ENCODE measurements at regions not wholly inside any gene's neighbourhood (a gene's known extent, or its start where the extent isn't known, plus 50 kb on each side); places are given as distances from the start of the nearest gene placed in this dataset.

GRCh38 chrX:19172741-19173140 lies 50.5 kb upstream of the ADGRG2 start:
- no peaks in the 10 kb centered on the region for H3K9me3 Mint-ChIP-seq
- H3K27ac Mint-ChIP-seq: no peak overlapping the region
- H3K4me3 Mint-ChIP-seq: no peak overlapping the region
- H3K36me3 Mint-ChIP-seq (ENCODE audit: low read depth): no peaks in the 10 kb centered on the region
- H3K27me3 Mint-ChIP-seq (ENCODE audit: low read depth): no peaks in the 10 kb centered on the region
- H3K4me1 Mint-ChIP-seq (ENCODE audit: low read depth): no peaks in the 10 kb centered on the region

DNA sequence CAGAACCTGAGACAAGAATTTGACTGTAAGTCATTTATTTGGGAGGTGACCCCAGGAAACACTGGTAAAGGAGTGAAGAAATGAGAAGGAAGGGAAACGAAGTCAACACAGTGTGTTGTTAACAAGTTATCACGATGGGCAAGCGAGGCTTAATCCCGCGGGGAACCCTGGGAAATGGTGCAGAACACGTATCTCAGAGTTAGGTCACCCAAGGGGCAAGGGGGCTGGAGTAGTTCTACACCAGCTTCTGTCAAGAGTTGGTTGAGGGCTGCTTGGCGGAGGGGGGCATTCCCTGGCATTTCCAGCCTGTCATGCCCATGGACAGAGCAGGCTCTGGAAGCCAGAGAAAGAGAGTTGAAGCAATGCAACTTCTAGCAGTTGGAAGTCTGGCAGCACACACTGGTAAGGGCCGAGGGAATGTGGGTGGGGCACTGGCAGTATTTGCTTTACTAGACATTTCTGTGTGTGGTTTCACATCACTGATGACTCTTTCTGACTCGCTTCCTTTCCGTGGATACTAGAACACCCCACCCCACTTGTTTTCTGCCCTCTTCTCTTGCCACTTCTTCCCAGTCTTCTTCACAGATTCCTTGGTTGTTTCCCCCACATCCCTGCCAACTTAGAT lies 52.2 kb upstream of the ADGRG2 start:
- no peaks in the 10 kb centered on the region for H3K36me3 Mint-ChIP-seq (ENCODE audit: low read depth)

GRCh38 chrX:19176901-19177630 lies 54.8 kb upstream of the ADGRG2 start:
- Mint-ChIP-seq H3K36me3 (ENCODE audit: low read depth) (no peaks in the 10 kb centered on the region), H3K27ac (no peak overlapping the region), H3K9me3 (no peaks in the 10 kb centered on the region), H3K4me3 (no peak overlapping the region), H3K4me1 (ENCODE audit: low read depth) (no peaks in the 10 kb centered on the region), H3K27me3 (ENCODE audit: low read depth) (no peaks in the 10 kb centered on the region)

More for the DNA sequence above, 52.2 kb upstream of the ADGRG2 start:
- Mint-ChIP-seq H3K27ac (no peak overlapping the region), H3K9me3 (no peaks in the 10 kb centered on the region), H3K27me3 (ENCODE audit: low read depth) (no peaks in the 10 kb centered on the region), H3K4me1 (ENCODE audit: low read depth) (no peaks in the 10 kb centered on the region), H3K4me3 (no peak overlapping the region)

- Mint-ChIP-seq H3K4me3 (no peak overlapping the region), H3K36me3 (ENCODE audit: low read depth) (no peaks in the 10 kb centered on the region), H3K27ac (no peak overlapping the region), H3K9me3 (no peaks in the 10 kb centered on the region), H3K4me1 (ENCODE audit: low read depth) (no peaks in the 10 kb centered on the region), H3K27me3 (ENCODE audit: low read depth) (no peaks in the 10 kb centered on the region)
Observed at GRCh38 chrX:19177721-19178120, 55.5 kb upstream of the ADGRG2 start.

GRCh38 chrX:19178402-19178801 lies 56.1 kb upstream of the ADGRG2 start:
- no peaks in the 10 kb centered on the region for H3K27me3 Mint-ChIP-seq (ENCODE audit: low read depth)
- H3K27ac Mint-ChIP-seq: no peak overlapping the region
- no peaks in the 10 kb centered on the region for H3K9me3 Mint-ChIP-seq
- H3K4me3 Mint-ChIP-seq: no peak overlapping the region
- H3K36me3 Mint-ChIP-seq (ENCODE audit: low read depth): no peaks in the 10 kb centered on the region
- H3K4me1 Mint-ChIP-seq (ENCODE audit: low read depth): no peaks in the 10 kb centered on the region

DNA sequence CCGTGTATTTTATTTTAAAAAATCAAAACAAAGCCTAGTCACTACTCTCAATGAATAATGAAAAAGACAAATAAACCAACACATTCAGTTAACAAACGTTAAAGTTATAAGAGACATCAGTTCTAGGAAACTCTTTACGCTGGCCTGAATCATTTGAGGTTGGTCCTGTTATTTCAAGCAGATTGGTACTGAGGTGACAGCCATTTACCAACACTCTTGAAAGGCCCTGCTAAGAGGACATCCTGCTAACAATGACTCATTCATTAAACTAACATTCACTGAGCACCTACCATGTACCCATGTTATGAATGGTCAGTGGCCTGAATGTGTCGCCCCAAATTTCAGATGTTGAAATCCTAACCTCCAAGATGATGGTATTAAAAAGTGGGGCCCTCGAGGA lies 57.1 kb upstream of the ADGRG2 start:
- Mint-ChIP-seq H3K4me1 (ENCODE audit: low read depth) (no peaks in the 10 kb centered on the region), H3K9me3 (no peaks in the 10 kb centered on the region), H3K27me3 (ENCODE audit: low read depth) (no peaks in the 10 kb centered on the region), H3K36me3 (ENCODE audit: low read depth) (no peaks in the 10 kb centered on the region), H3K4me3 (no peak overlapping the region), H3K27ac (no peak overlapping the region)

DNA sequence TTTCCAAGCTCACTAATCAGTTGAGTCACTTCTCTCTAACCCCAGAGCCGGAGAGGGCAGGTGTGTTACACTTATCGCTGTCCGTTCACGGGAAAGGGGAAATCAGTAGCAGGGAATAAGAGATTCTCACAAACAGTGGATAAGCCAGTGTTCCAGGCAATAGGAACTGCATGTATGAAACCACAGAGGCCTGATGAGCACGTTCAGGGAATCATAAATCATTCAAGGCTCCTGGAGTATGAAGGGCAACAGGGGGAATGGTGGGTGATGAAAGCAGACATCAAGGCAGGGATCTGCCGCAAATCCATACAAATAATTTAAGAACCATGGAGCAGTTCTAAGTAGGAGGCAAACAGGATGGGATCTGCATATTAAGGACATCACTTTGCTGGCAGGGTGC lies 59.1 kb upstream of the ADGRG2 start:
- no peaks in the 10 kb centered on the region for H3K9me3 Mint-ChIP-seq
- H3K27ac Mint-ChIP-seq: no peak overlapping the region

DNA sequence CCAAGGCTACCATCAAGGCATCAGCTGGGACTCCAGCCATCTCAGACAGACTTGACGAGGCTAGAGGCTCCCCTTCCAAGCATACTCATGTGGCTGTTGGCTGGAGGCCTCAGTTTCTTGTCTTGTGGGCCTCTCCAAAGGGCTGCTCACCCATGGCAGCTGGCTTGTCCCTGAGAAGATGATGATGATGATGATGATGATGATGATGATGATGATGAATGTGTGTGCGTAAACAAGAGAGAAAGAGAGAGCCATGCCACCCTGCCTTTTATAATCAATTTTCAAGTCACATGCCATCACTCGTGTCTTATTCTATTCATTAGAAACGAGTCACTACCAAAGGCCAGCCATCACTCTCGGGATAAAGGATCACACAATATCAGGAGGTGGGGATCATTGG lies 60.5 kb upstream of the ADGRG2 start:
- Mint-ChIP-seq H3K27ac (no peak overlapping the region), H3K4me3 (no peak overlapping the region), H3K4me1 (ENCODE audit: low read depth) (no peaks in the 10 kb centered on the region), H3K36me3 (ENCODE audit: low read depth) (no peaks in the 10 kb centered on the region), H3K27me3 (ENCODE audit: low read depth) (no peaks in the 10 kb centered on the region), H3K9me3 (no peaks in the 10 kb centered on the region)

More for the DNA sequence above, 59.1 kb upstream of the ADGRG2 start:
- H3K4me3 Mint-ChIP-seq: no peak overlapping the region
- no peaks in the 10 kb centered on the region for H3K36me3 Mint-ChIP-seq (ENCODE audit: low read depth)
- H3K27me3 Mint-ChIP-seq (ENCODE audit: low read depth): no peaks in the 10 kb centered on the region
- H3K4me1 Mint-ChIP-seq (ENCODE audit: low read depth): no peaks in the 10 kb centered on the region

DNA sequence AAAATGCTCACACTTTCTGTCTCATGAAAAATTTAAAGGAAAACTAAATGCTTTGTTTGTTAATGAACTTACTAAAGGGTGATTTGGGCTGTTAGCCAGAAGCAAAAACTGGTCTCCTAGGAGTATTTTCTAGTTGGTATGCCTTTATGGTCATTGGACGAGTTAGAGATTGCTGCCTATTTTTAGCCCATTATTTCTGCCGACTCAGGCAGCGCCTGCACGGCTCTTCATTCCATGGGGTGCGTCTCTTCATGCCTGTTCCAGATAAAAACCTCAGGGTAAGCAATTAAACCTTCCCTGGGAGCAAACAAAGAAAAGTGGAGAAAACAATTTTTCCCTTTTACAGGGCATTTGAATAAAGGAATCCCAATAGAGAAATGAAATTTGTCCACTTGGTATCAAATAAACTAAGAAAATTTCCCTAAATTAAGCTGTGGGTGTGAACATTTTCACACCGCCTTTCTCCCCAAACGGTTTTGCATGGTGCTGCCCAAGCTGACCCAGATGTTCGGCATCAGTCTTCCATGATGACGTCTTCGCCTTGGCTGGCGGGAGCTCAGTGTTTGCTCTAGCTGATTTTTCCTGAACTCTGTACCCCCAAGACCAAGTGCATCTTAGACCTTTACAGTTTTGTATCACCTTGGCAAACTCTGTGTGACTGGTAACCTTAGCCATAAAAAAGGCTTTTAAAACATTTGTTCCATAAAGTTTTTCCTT lies 61.7 kb upstream of the ADGRG2 start:
- H3K27ac Mint-ChIP-seq: no peak overlapping the region
- H3K9me3 Mint-ChIP-seq: no peaks in the 10 kb centered on the region
- no peaks in the 10 kb centered on the region for H3K36me3 Mint-ChIP-seq (ENCODE audit: low read depth)
- H3K27me3 Mint-ChIP-seq (ENCODE audit: low read depth): peaks cover 3% of the 10 kb centered on the region
- H3K4me3 Mint-ChIP-seq: no peak overlapping the region
- H3K4me1 Mint-ChIP-seq (ENCODE audit: low read depth): no peaks in the 10 kb centered on the region

DNA sequence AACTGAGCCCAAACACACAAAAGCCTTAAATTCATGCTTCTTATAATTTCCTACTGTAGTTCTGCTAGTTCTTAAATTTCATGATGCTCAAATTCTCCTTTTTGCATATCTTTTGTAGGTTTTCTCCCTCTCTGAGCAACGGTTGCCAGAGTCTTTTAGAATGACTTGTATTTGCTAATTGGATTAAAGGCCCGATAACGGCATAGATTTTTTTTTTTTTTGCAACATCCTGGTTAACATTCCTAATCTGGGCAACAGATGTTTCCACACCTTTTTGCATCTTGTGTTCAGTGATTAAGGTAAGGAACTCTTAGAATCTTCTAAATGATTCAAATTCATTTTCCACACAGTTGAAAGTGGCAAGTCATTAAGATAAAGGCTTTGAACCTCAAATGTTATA lies 66.3 kb upstream of the ADGRG2 start:
- Mint-ChIP-seq H3K36me3 (ENCODE audit: low read depth) (no peaks in the 10 kb centered on the region), H3K4me1 (ENCODE audit: low read depth) (no peaks in the 10 kb centered on the region), H3K27ac (no peak overlapping the region), H3K9me3 (peaks cover 4% of the 10 kb centered on the region), H3K4me3 (no peak overlapping the region), H3K27me3 (ENCODE audit: low read depth) (peaks cover 3% of the 10 kb centered on the region)

GRCh38 chrX:19190902-19191301 lies 68.6 kb upstream of the ADGRG2 start:
- H3K4me3 Mint-ChIP-seq: no peak overlapping the region
- H3K9me3 Mint-ChIP-seq: peaks cover 4% of the 10 kb centered on the region
- peaks cover 4% of the 10 kb centered on the region for H3K4me1 Mint-ChIP-seq (ENCODE audit: low read depth)
- peaks cover 3% of the 10 kb centered on the region for H3K27me3 Mint-ChIP-seq (ENCODE audit: low read depth)
- H3K36me3 Mint-ChIP-seq (ENCODE audit: low read depth): no peaks in the 10 kb centered on the region
- H3K27ac Mint-ChIP-seq: no peak overlapping the region

- Mint-ChIP-seq H3K27ac (no peak overlapping the region), H3K27me3 (ENCODE audit: low read depth) (no peaks in the 10 kb centered on the region), H3K4me3 (no peak overlapping the region), H3K9me3 (peaks cover 4% of the 10 kb centered on the region), H3K4me1 (ENCODE audit: low read depth) (peaks cover 7% of the 10 kb centered on the region), H3K36me3 (ENCODE audit: low read depth) (no peaks in the 10 kb centered on the region)
Observed at GRCh38 chrX:19193565-19193964, 71.3 kb upstream of the ADGRG2 start.

- H3K4me3 Mint-ChIP-seq: no peak overlapping the region
- H3K27me3 Mint-ChIP-seq (ENCODE audit: low read depth): no peaks in the 10 kb centered on the region
- H3K9me3 Mint-ChIP-seq: peaks cover 4% of the 10 kb centered on the region
- H3K36me3 Mint-ChIP-seq (ENCODE audit: low read depth): no peaks in the 10 kb centered on the region
- H3K27ac Mint-ChIP-seq: peak overlapping the region; percentile 82
- H3K4me1 Mint-ChIP-seq (ENCODE audit: low read depth): peaks cover 7% of the 10 kb centered on the region
Observed at GRCh38 chrX:19194285-19195242, 72.3 kb upstream of the ADGRG2 start.

DNA sequence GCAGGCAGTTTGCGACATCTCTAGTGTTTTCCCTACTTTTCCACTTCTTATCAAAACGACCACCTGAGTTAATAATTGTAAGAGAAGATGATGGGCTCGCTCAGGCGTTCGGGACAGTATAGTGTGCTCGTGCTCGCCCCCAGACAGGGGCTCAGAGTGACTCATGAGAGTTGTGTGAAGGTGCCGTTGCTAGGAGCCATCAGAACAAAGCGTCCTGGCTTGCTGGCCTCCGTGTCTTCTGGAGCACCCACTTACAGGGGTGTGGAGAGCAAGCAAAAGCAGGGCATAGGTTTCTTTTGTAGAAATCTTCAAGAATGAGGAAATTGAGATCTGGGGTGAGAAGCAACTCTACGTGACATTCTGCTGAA lies 73.0 kb upstream of the ADGRG2 start:
- H3K27me3 Mint-ChIP-seq (ENCODE audit: low read depth): no peaks in the 10 kb centered on the region
- H3K36me3 Mint-ChIP-seq (ENCODE audit: low read depth): no peaks in the 10 kb centered on the region
- peak overlapping the region; percentile 39 for H3K27ac Mint-ChIP-seq
- H3K4me3 Mint-ChIP-seq: no peak overlapping the region
- H3K4me1 Mint-ChIP-seq (ENCODE audit: low read depth): peaks cover 7% of the 10 kb centered on the region
- peaks cover 4% of the 10 kb centered on the region for H3K9me3 Mint-ChIP-seq
